Gastroesophageal sphincter (tissue), 4 donors: ENCODE measurements at regions not wholly inside any gene's neighbourhood (a gene's known extent, or its start where the extent isn't known, plus 50 kb on each side); places are given as distances from the start of the nearest gene placed in this dataset.

Experiments used
- ATAC-seq: fragments of 150-250 bp; one replicate; pipeline ENCODE4 v1.9.1; 2016; ENCODE audit warnings: mild to moderate bottlenecking, moderate library complexity
- H3K27ac ChIP-seq, 4 donors: fragments of 200-600 bp; sonication (generic) in 3 of 4; 1 replicate in 3 of 4; 2 replicates in 1 of 4; pipeline ENCODE4 v1.5.1; 2016 to 2019
- H3K27me3 ChIP-seq: fragments of 200-600 bp; sonication (generic); one replicate; pipeline ENCODE4 v1.5.1; 2019
- H3K36me3 ChIP-seq, 2 donors: fragments of 200-600 bp; sonication (generic); one replicate each; pipeline ENCODE4 v1.5.1; 2019; ENCODE audit warnings: control low read depth in 1 of 2
- H3K4me1 ChIP-seq, 3 donors: fragments of 200-600 bp; sonication (generic); 1 replicate in 2 of 3; 2 replicates in 1 of 3; pipeline ENCODE4 v1.5.1; 2016 to 2019; ENCODE audit warnings: control low read depth in 2 of 3
- H3K4me3 ChIP-seq, 2 donors: fragments of 200-600 bp; sonication (generic); one replicate each; pipeline ENCODE4 v1.5.1; 2019; ENCODE audit warnings: mild to moderate bottlenecking in 1 of 2, moderate library complexity in 1 of 2
- H3K9me3 ChIP-seq, 3 donors: fragments of 200-600 bp; sonication (generic); one replicate each; pipeline ENCODE4 v1.5.1; 2017 to 2019; ENCODE audit warnings: control low read depth in 2 of 3
- CTCF ChIP-seq, 4 experiments: fragments of 200-600 bp in 2 of 4; fragments of 450-650 bp in 2 of 4; sonication (generic) in 1 of 4; IDR thresholded peaks; one replicate each; pipeline ENCODE4 v1.5.1; 2017 to 2019; ENCODE audit warnings: antibody characterized with exemption in 4 of 4, mild to moderate bottlenecking in 2 of 4, moderate library complexity in 2 of 4
- EP300 ChIP-seq: sonication (generic); formaldehyde crosslinking; IDR thresholded peaks from one replicate; pipeline ENCODE4 v1.6.1; 2017; ENCODE audit warnings: antibody characterized with exemption, mild to moderate bottlenecking
- POLR2A ChIP-seq, 2 donors: fragments of 450-650 bp; IDR thresholded peaks; one replicate each; pipeline ENCODE4 v1.6.1; 2017; ENCODE audit warnings: antibody characterized with exemption in 2 of 2, mild to moderate bottlenecking in 2 of 2, moderate library complexity in 1 of 2
- POLR2AphosphoS5 ChIP-seq: sonication (generic); formaldehyde crosslinking; IDR thresholded peaks from one replicate; pipeline ENCODE4 v1.6.1; 2017; ENCODE audit warnings: antibody characterized with exemption
- WGBS, 2 donors: methylation state at CpG; one replicate each; pipeline ENCODE4 v1.1.5; 2018; ENCODE audit warnings: low coverage in 1 of 2; 5-methylcytosine and 5-hydroxymethylcytosine counted together

- no peaks in the 10 kb centered on the region for H3K4me1 ChIP-seq
- TF ChIP-seq POLR2AphosphoS5 (no peak), EP300 (no peak), CTCF (IDR thresholded peaks at IDR 0.05) (no peak), POLR2A (IDR thresholded peaks at IDR 0.05) (no peak)
- no peaks in the 10 kb centered on the region for H3K9me3 ChIP-seq
- H3K27me3 ChIP-seq, result no peaks in the 10 kb centered on the region
- WGBS, 2 donors, result 71 to 78% methylated on average over 13 to 16 of the region's 17 CpGs
- H3K27ac ChIP-seq, result no peak overlapping the region
- no peaks in the 10 kb centered on the region for H3K36me3 ChIP-seq
- no peak overlapping the region for H3K4me3 ChIP-seq
- ATAC-seq, result no peak
These were observed 94.4 kb upstream of the XPO1 start for GRCh38 chr2:61632276-61633169.

- no peak overlapping the region for H3K27ac ChIP-seq
- no peaks in the 10 kb centered on the region for H3K27me3 ChIP-seq
- H3K4me3 ChIP-seq, result no peak overlapping the region
- H3K36me3 ChIP-seq, result no peaks in the 10 kb centered on the region
- ATAC-seq, result no peak
- TF ChIP-seq POLR2AphosphoS5 (no peak), EP300 (no peak), POLR2A (IDR thresholded peaks at IDR 0.05) (no peak), CTCF (IDR thresholded peaks at IDR 0.05) (no peak)
- H3K9me3 ChIP-seq, result no peaks in the 10 kb centered on the region
- WGBS, 2 donors, result 76 to 100% methylated on average over 2 of the region's 2 CpGs
- H3K4me1 ChIP-seq, result no peaks in the 10 kb centered on the region
These were observed 93.2 kb upstream of the XPO1 start for GRCh38 chr2:61631321-61631720.

GRCh38 chr2:61626827-61627226 is 88.7 kb upstream of the XPO1 start:
- Histone ChIP-seq H3K36me3 (no peaks in the 10 kb centered on the region), H3K27me3 (no peaks in the 10 kb centered on the region), H3K4me1 (no peaks in the 10 kb centered on the region), H3K4me3 (no peak overlapping the region), H3K9me3 (no peaks in the 10 kb centered on the region), H3K27ac (no peak overlapping the region)
- TF ChIP-seq POLR2AphosphoS5 (no peak), EP300 (no peak), CTCF (IDR thresholded peaks at IDR 0.05) (no peak), POLR2A (IDR thresholded peaks at IDR 0.05) (no peak)
- no peak for ATAC-seq
- WGBS, 2 donors, result 83% methylated on average over 1 of the region's 1 CpG; no CpG with 5 or more reads in 1 of the 2 donors

GRCh38 chr2:61623747-61624146 is 85.6 kb upstream of the XPO1 start:
- H3K4me3 ChIP-seq, result no peak overlapping the region
- no peaks in the 10 kb centered on the region for H3K4me1 ChIP-seq
- H3K9me3 ChIP-seq, result no peaks in the 10 kb centered on the region
- no peak overlapping the region for H3K27ac ChIP-seq
- no peak for ATAC-seq
- WGBS, 2 donors, result 87 to 97% methylated on average over 4 to 5 of the region's 5 CpGs
- TF ChIP-seq EP300 (no peak), CTCF (IDR thresholded peaks at IDR 0.05) (no peak), POLR2AphosphoS5 (no peak), POLR2A (IDR thresholded peaks at IDR 0.05) (no peak)
- no peaks in the 10 kb centered on the region for H3K27me3 ChIP-seq
- H3K36me3 ChIP-seq, result no peaks in the 10 kb centered on the region
